B cell (primary cell): ENCODE measurements at regions not wholly inside any gene's neighbourhood (a gene's known extent, or its start where the extent isn't known, plus 50 kb on each side); places are given as distances from the start of the nearest gene placed in this dataset.

Experiments
- ATAC-seq: fragments of 200-7000 bp; cut with Tn5 transposase; one replicate; pipeline ENCODE4 v1.10.0; 2021; ENCODE audit warnings: low read depth, mild to moderate bottlenecking, moderate number of reproducible peaks, moderate library complexity
- CTCF ChIA-PET: fragments of 350-600 bp; sonication (Branson Sonifier 250); formaldehyde crosslinking; loops from one replicate; lab custom pipeline; 2021; ENCODE audit warnings: antibody characterized with exemption, inconsistent platforms; lab: Charles Lee
- POLR2A ChIA-PET: fragments of 350-600 bp; sonication (Branson Sonifier 250); formaldehyde crosslinking; loops from one replicate; lab custom pipeline; 2021; ENCODE audit warnings: antibody characterized with exemption; lab: Charles Lee
- DNase-seq: peaks from one replicate; pipeline ENCODE4 v3.0.0; 2013
- H2AFZ ChIP-seq: 2 replicates; pipeline ENCODE4 v1.6.1; 2012; ENCODE audit warnings: mild to moderate bottlenecking, low read depth, low read length; ENCODE audit not compliant: insufficient read depth, poor library complexity, severe bottlenecking
- H3K27ac ChIP-seq, 2 donors: 1 replicate in 1 of 2; 2 replicates in 1 of 2; pipeline ENCODE4 v1.5.1; 2012 to 2013; ENCODE audit warnings: low read length in 2 of 2, mild to moderate bottlenecking in 2 of 2, moderate library complexity in 1 of 2
- H3K27me3 ChIP-seq, 4 experiments: fragments of 200-600 bp in 1 of 4; sonication (generic) in 1 of 4; replicated peaks in 1 of 4; 1 replicate in 2 of 4; 2 replicates in 2 of 4; pipeline versions ENCODE4 v1.6.1 to v1.7.0; 2013 to 2016; ENCODE audit warnings: low read length in 3 of 4, mild to moderate bottlenecking in 2 of 4, mixed read lengths in 1 of 4, moderate library complexity in 1 of 4; ENCODE audit not compliant: insufficient read depth in 4 of 4, control insufficient read depth in 3 of 4; ENCODE audit errors: control extremely low read depth in 1 of 4
- H3K36me3 ChIP-seq, 2 experiments: replicated peaks in 1 of 2; 1 replicate in 1 of 2; 2 replicates in 1 of 2; pipeline versions ENCODE4 v1.6.1 to v1.7.1; 2013; ENCODE audit warnings: low read length in 1 of 2; ENCODE audit not compliant: insufficient read depth in 2 of 2, control insufficient read depth in 1 of 2; ENCODE audit errors: control extremely low read depth in 1 of 2, extremely low read depth in 1 of 2
- H3K4me1 ChIP-seq, 2 donors: fragments of 200-600 bp in 1 of 2; sonication (generic) in 1 of 2; 1 replicate in 1 of 2; 2 replicates in 1 of 2; pipeline versions ENCODE4 v1.5.1 to v1.6.1; 2013 to 2017; ENCODE audit warnings: low read length in 2 of 2; ENCODE audit not compliant: control insufficient read depth in 2 of 2, insufficient read depth in 2 of 2
- H3K4me2 ChIP-seq: replicated peaks from 2 replicates; pipeline ENCODE3; 2012; ENCODE audit warnings: mild to moderate bottlenecking, low read depth, low read length; ENCODE audit not compliant: poor library complexity, severe bottlenecking
- H3K4me3 ChIP-seq, 5 experiments: fragments of 200-600 bp in 1 of 5; sonication (generic) in 1 of 5; 1 replicate in 3 of 5; 2 replicates in 2 of 5; pipeline versions ENCODE4 v1.5.1 to v1.7.0; 2011 to 2016; ENCODE audit warnings: low read length in 4 of 5, mild to moderate bottlenecking in 4 of 5, low read depth in 2 of 5, control low read depth in 1 of 5, moderate library complexity in 1 of 5; ENCODE audit not compliant: insufficient read depth in 1 of 5; ENCODE audit errors: control extremely low read depth in 1 of 5, extremely low read depth in 1 of 5
- H3K79me2 ChIP-seq: fragments of 200-600 bp; sonication (generic); one replicate; pipeline ENCODE4 v1.6.0; 2016; ENCODE audit warnings: low read length; ENCODE audit not compliant: control insufficient read depth, insufficient read depth
- H3K9ac ChIP-seq: fragments of 200-600 bp; sonication (generic); 2 replicates; pipeline ENCODE4 v1.6.1; 2017; ENCODE audit warnings: mild to moderate bottlenecking, low read length, moderate library complexity
- H3K9me3 ChIP-seq, 3 donors: one replicate each; pipeline versions ENCODE4 v1.6.1 to v1.7.1; 2013; ENCODE audit warnings: low read length in 2 of 3; ENCODE audit not compliant: control insufficient read depth in 2 of 3, insufficient read depth in 1 of 3; ENCODE audit errors: control extremely low read depth in 1 of 3
- H4K20me1 ChIP-seq: 2 replicates; pipeline ENCODE4 v1.6.0; 2012; ENCODE audit warnings: mild to moderate bottlenecking, low read length; ENCODE audit not compliant: insufficient read depth, control insufficient read depth, poor library complexity, severe bottlenecking
- H3K27ac Mint-ChIP-seq: one replicate; pipeline ENCODE4 v1.8.0; 2021; ENCODE audit warnings: mixed read lengths
- H3K27me3 Mint-ChIP-seq: one replicate; pipeline ENCODE4 v1.8.0; 2021; ENCODE audit warnings: mixed read lengths
- H3K4me1 Mint-ChIP-seq: one replicate; pipeline ENCODE4 v1.8.0; 2021; ENCODE audit warnings: mixed read lengths
- H3K4me3 Mint-ChIP-seq: one replicate; pipeline ENCODE4 v1.8.0; 2021; ENCODE audit warnings: mixed read lengths
- H3K9me3 Mint-ChIP-seq: one replicate; pipeline ENCODE4 v1.8.0; 2022; ENCODE audit warnings: mixed read lengths; ENCODE audit not compliant: insufficient read depth
- CTCF ChIP-seq: fragments of 200-600 bp; IDR thresholded peaks from one replicate; pipeline ENCODE4 v1.8.0; 2022; ENCODE audit warnings: antibody characterized with exemption, mild to moderate bottlenecking
- EZH2 ChIP-seq: IDR thresholded peaks from 2 replicates; pipeline ENCODE4 v1.6.1; 2012; ENCODE audit warnings: borderline replicate concordance, low read depth, mild to moderate bottlenecking, moderate library complexity, low read length; ENCODE audit not compliant: insufficient read depth, poor library complexity, severe bottlenecking
- WGBS: methylation state at CpG from one replicate; pipeline ENCODE4 v1.1.5; 2013; ENCODE audit warnings: missing lambda C conversion rate; ENCODE audit not compliant: insufficient coverage; 5-methylcytosine and 5-hydroxymethylcytosine counted together
- intact Hi-C: fragments of 100-400 bp; cut with micrococcal nuclease; formaldehyde crosslinking; loops from one replicate; pipeline ENCODE4 v1.10.0; 2022

GRCh38 chr5:62985749-62986148, 407.1 kb downstream of the LRRC70 start:
- no peak for ATAC-seq
- H3K4me2 ChIP-seq: no peak overlapping the region
- H4K20me1 ChIP-seq: no peaks in the 10 kb centered on the region
- CTCF ChIA-PET: no interaction called here
- no peak overlapping the region for H3K27ac Mint-ChIP-seq
- peaks cover 2% of the 10 kb centered on the region for H3K9me3 Mint-ChIP-seq
- peaks cover 0 to 6% (median 3%) of the 10 kb centered on the region in 3 donors for H3K9me3 ChIP-seq
- no peak overlapping the region for H3K4me3 ChIP-seq
- no peak overlapping the region for H2AFZ ChIP-seq
- no peaks in the 10 kb centered on the region for H3K79me2 ChIP-seq
- H3K27me3 ChIP-seq: no peaks in the 10 kb centered on the region
- no peak overlapping the region for H3K27ac ChIP-seq
- H3K4me3 Mint-ChIP-seq: no peak overlapping the region
- no peak for DNase-seq
- no peaks in the 10 kb centered on the region for H3K27me3 Mint-ChIP-seq
- no peaks in the 10 kb centered on the region for H3K4me1 Mint-ChIP-seq
- POLR2A ChIA-PET: no interaction called here
- H3K4me1 ChIP-seq: no peaks in the 10 kb centered on the region
- H3K9ac ChIP-seq: no peak overlapping the region
- no peaks in the 10 kb centered on the region for H3K36me3 ChIP-seq
- 100% methylated on average over 1 of the region's 1 CpG for WGBS
- TF ChIP-seq CTCF (no peak), EZH2 (no peak)
- intact Hi-C loops: no loop called here

- peaks cover 0 to 6% (median 3%) of the 10 kb centered on the region in 3 donors for H3K9me3 ChIP-seq
- no peak overlapping the region for H3K4me3 ChIP-seq
- POLR2A ChIA-PET: no interaction called here
- no peaks in the 10 kb centered on the region for H3K27me3 ChIP-seq
- CTCF ChIA-PET: no interaction called here
- WGBS: 83% methylated on average over 2 of the region's 3 CpGs
- H3K27me3 Mint-ChIP-seq: no peaks in the 10 kb centered on the region
- no peak overlapping the region for H2AFZ ChIP-seq
- H3K79me2 ChIP-seq: no peaks in the 10 kb centered on the region
- H4K20me1 ChIP-seq: no peaks in the 10 kb centered on the region
- no peak overlapping the region for H3K9ac ChIP-seq
- H3K27ac Mint-ChIP-seq: no peak overlapping the region
- intact Hi-C loops: no loop called here
- DNase-seq (no peak), ATAC-seq (no peak)
- H3K4me1 Mint-ChIP-seq: no peaks in the 10 kb centered on the region
- H3K9me3 Mint-ChIP-seq: no peaks in the 10 kb centered on the region
- no peak for TF ChIP-seq EZH2
- TF ChIP-seq CTCF: no peak
- H3K27ac ChIP-seq: no peak overlapping the region
- H3K4me1 ChIP-seq: no peaks in the 10 kb centered on the region
- H3K4me3 Mint-ChIP-seq: no peak overlapping the region
- H3K4me2 ChIP-seq: no peak overlapping the region
- H3K36me3 ChIP-seq: no peaks in the 10 kb centered on the region
Measured at GRCh38 chr5:62982348-62982747, 403.7 kb downstream of the LRRC70 start.
